ENCODE measurements at regions not wholly inside any gene's neighbourhood (a gene's known extent, or its start where the extent isn't known, plus 50 kb on each side); places are given as distances from the start of the nearest gene placed in this dataset.

DNA sequence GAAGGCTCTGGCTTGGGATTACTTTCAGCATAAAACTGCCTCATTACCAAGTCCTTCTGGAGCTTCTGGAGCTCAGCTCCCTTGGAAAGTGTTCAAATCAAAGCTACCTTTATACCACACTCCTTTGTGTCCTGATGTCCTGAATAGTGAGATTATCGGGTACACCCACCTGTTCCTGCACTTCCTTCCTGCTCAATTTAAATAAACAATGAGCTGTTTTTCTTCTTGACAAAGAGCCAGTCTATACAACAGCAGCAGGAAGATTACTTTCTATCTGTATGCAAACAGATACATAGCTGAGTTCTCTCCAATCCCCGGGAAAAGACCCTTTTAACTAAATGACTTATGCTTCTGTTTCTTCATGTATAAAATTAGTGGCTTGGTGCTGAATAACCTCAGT, 258.0 kb upstream of the FMN2 start:
- TF ChIP-seq, protein P1, sequence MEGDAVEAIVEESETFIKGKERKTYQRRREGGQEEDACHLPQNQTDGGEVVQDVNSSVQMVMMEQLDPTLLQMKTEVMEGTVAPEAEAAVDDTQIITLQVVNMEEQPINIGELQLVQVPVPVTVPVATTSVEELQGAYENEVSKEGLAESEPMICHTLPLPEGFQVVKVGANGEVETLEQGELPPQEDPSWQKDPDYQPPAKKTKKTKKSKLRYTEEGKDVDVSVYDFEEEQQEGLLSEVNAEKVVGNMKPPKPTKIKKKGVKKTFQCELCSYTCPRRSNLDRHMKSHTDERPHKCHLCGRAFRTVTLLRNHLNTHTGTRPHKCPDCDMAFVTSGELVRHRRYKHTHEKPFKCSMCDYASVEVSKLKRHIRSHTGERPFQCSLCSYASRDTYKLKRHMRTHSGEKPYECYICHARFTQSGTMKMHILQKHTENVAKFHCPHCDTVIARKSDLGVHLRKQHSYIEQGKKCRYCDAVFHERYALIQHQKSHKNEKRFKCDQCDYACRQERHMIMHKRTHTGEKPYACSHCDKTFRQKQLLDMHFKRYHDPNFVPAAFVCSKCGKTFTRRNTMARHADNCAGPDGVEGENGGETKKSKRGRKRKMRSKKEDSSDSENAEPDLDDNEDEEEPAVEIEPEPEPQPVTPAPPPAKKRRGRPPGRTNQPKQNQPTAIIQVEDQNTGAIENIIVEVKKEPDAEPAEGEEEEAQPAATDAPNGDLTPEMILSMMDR (IDR thresholded peaks at IDR 0.05; ENCODE audit: unreplicated experiment): no peak
- Mint-ChIP-seq H3K27me3 (ENCODE audit: low read depth) (no peaks in the 10 kb centered on the region), H3K4me3 (no peak overlapping the region), H3K4me1 (no peaks in the 10 kb centered on the region), H3K27ac (no peak overlapping the region), H3K9me3 (no peaks in the 10 kb centered on the region), H3K36me3 (no peaks in the 10 kb centered on the region)
- no peak for DNase-seq (ENCODE audit: low spot score in 2 of 2, unreplicated experiment in 2 of 2)

DNA sequence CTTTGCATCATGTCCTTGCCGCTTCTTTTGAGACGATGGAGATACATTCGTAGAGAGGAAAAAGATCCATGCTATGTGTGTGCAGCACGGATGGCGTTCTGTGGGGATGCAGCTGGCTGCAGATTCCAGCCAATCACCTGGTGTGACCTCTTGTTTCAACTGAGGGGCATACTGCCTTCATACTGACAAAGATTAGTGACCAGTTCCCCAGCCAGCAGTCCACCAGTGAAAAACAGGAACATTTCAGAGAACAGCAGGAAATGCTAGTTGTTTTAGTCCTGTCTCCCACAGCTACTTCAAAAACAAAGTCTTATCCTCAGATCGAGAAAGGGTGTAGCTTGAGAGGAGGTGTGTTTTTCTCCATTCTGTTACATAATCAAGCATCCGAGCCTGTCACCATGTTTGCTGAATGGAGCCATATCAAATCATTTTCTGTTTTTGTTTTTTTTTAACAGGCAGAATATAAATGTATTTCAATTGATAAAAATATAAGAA, 255.7 kb upstream of the FMN2 start:
- H3K9me3 Mint-ChIP-seq: no peaks in the 10 kb centered on the region
- H3K4me3 Mint-ChIP-seq: no peak overlapping the region
- H3K27ac Mint-ChIP-seq: no peak overlapping the region
- TF ChIP-seq, protein P1 (IDR thresholded peaks at IDR 0.05; ENCODE audit: unreplicated experiment): no peak
- no peak for DNase-seq (ENCODE audit: low spot score in 2 of 2, unreplicated experiment in 2 of 2)
- H3K36me3 Mint-ChIP-seq: no peaks in the 10 kb centered on the region
- H3K4me1 Mint-ChIP-seq: no peaks in the 10 kb centered on the region
- no peaks in the 10 kb centered on the region for H3K27me3 Mint-ChIP-seq (ENCODE audit: low read depth)

DNA sequence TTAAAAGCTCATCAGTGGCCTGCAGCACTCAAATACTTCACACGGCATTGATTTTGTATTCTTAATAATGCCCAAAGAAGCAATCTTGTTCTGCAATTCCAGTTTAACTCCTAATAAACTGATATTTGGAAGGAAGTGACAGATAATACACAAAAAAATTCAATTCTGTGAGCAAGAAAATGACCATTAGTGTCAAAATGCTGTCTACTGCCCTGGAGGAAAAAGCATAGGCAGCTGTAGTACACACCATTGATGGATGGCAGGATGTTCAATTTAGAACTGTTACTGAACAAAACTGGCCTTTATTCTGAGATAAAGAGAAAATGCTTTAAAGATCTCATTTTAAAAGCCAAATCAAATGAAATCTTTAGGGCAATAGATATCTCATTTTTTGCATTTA, 251.3 kb upstream of the FMN2 start:
- Mint-ChIP-seq H3K36me3 (no peaks in the 10 kb centered on the region), H3K27me3 (ENCODE audit: low read depth) (no peaks in the 10 kb centered on the region), H3K9me3 (no peaks in the 10 kb centered on the region), H3K4me3 (no peak overlapping the region), H3K4me1 (no peaks in the 10 kb centered on the region), H3K27ac (no peak overlapping the region)
- DNase-seq (ENCODE audit: low spot score in 2 of 2, unreplicated experiment in 2 of 2): no peak
- TF ChIP-seq, protein P1 (IDR thresholded peaks at IDR 0.05; ENCODE audit: unreplicated experiment): no peak

DNA sequence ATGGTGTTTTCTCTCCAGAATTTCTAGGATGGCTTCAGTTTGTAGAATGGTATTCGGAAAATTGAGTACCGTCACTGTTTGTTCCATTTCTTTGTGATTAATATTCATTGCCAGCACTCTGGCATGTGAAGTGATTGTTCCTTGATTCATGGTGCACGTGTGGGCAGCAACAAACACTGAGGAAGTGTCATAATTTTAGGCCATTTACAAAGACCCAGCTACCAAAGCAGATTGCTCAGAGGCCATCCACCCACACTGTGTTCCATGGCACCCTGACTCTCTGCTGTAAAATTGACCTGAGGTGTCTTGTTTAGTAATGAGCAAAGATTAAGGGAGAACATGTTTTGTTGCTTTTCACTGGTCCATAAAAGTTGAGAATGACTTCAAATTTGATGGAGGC, 250.9 kb upstream of the FMN2 start:
- Mint-ChIP-seq H3K9me3 (no peaks in the 10 kb centered on the region), H3K27me3 (ENCODE audit: low read depth) (no peaks in the 10 kb centered on the region), H3K4me1 (no peaks in the 10 kb centered on the region), H3K27ac (no peak overlapping the region), H3K36me3 (no peaks in the 10 kb centered on the region), H3K4me3 (no peak overlapping the region)
- TF ChIP-seq, protein P1 (IDR thresholded peaks at IDR 0.05; ENCODE audit: unreplicated experiment): no peak
- DNase-seq (ENCODE audit: low spot score in 2 of 2, unreplicated experiment in 2 of 2): no peak

DNA sequence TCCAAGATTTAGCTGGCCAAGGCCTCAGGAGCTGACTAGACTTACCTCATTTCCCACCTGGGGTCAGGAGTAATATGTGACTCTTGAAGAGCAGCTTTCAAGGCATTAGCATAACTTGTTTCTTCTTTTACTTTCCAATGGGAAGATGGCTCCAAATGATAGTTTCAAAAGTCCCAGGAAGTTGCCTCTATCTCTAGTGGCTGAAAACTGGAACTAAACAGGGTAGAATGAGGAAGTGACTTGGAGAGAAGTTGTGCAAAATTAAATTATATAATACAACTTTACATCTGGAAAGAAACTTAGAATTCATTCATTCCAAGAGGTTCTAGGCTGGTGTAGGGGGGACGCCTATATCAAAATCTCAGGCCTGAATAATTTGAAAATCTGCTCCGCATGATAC, 250.1 kb upstream of the FMN2 start:
- TF ChIP-seq, protein P1 (IDR thresholded peaks at IDR 0.05; ENCODE audit: unreplicated experiment): no peak
- no peak overlapping the region for H3K27ac Mint-ChIP-seq
- DNase-seq (ENCODE audit: low spot score in 2 of 2, unreplicated experiment in 2 of 2): no peak
- no peaks in the 10 kb centered on the region for H3K36me3 Mint-ChIP-seq
- H3K4me3 Mint-ChIP-seq: no peak overlapping the region
- peaks cover 4% of the 10 kb centered on the region for H3K9me3 Mint-ChIP-seq
- no peaks in the 10 kb centered on the region for H3K27me3 Mint-ChIP-seq (ENCODE audit: low read depth)
- no peaks in the 10 kb centered on the region for H3K4me1 Mint-ChIP-seq

DNA sequence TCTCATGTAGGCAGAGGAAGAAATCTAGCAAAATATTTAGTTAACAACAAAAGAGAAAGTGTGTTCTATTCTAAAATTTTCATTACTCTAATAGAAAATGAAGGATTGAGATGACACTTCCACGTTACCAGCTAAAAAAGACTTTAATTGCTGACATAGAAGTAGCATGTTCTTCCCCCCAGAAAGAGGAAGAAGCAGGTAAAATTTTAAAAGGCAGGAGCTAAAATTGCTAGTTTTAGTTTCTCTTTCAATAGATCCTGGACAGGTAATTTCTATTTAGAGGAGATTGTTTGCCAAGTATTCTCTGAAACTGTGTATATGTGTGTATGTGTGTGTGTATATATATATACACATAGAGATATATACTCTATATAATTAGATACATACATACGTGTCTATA, 248.1 kb upstream of the FMN2 start:
- DNase-seq (ENCODE audit: low spot score in 2 of 2, unreplicated experiment in 2 of 2): no peak
- Mint-ChIP-seq H3K4me3 (no peak overlapping the region), H3K4me1 (no peaks in the 10 kb centered on the region), H3K9me3 (peaks cover 5% of the 10 kb centered on the region), H3K36me3 (no peaks in the 10 kb centered on the region), H3K27ac (no peak overlapping the region), H3K27me3 (ENCODE audit: low read depth) (no peaks in the 10 kb centered on the region)
- TF ChIP-seq, protein P1 (IDR thresholded peaks at IDR 0.05; ENCODE audit: unreplicated experiment): no peak

Measured in mesothelial cell of epicardium (in vitro differentiated cells).